ENCODE measurements at regions not wholly inside any gene's neighbourhood (a gene's known extent, or its start where the extent isn't known, plus 50 kb on each side); places are given as distances from the start of the nearest gene placed in this dataset.

GRCh38 chr3:174403831-174404230 lies 455.3 kb upstream of the NAALADL2 start:
- TF ChIP-seq CTCF (conservative IDR thresholded peaks at IDR 0.05; ENCODE audit: low read length) (no peak), EZH2phosphoT487 (IDR thresholded peaks at IDR 0.05; ENCODE audit: borderline replicate concordance) (no peak)

All from Loucy (cell line).